COR-L47 (cell line): ENCODE measurements at regions not wholly inside any gene's neighbourhood (a gene's known extent, or its start where the extent isn't known, plus 50 kb on each side); places are given as distances from the start of the nearest gene placed in this dataset.

Source experiments
- DNase-seq: peaks from one replicate; lab custom pipeline; 2025; lab: John Stamatoyannopoulos, UW

- DNase-seq = no peak
Observed at GRCh38 chr7:386385-386784, 96.4 kb downstream of the FOXL3 start.

DNA sequence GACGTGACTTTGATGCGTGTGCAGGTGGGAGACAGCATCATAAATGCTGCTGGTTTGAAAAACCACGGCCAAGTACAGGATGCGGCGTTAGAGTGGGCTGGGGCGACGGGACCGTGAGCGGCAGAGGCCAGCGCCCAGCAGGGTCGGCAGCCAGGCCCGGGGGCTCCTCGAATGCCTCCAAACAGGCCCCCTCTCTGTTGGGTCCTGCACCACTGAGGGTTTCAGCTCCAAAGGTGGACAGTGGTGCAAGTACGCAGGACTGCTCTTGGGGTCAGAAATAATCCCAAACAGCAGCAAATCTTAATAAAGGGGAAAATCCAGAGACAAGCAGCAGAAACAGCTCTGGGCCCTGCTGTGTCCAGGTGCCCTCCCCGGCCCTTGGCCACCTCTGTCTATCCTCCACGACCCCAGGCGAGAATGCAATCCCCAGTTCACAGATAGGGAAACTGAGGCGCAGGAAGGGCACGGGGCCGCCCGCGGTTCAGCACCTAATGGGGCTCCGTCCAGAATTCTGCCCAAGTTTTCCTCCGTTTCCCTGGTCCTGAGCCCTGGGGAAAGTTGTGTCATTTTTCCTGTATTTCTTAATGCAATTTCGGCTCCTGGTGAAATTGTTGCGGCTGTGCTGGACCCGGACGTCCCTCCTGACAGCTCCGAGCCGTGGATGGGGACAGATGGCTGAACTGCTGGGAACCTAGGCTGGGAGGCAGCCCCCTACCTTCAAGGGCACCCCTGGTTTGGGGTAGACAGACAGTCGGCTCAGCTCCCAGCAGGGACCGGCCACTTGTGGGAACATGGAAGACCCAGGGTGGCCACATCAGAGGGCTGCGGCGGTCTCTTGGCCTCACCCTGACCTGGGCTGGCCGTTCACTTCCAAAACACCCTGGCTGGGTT is 97.4 kb downstream of the FOXL3 start:
- no peak for DNase-seq

DNA sequence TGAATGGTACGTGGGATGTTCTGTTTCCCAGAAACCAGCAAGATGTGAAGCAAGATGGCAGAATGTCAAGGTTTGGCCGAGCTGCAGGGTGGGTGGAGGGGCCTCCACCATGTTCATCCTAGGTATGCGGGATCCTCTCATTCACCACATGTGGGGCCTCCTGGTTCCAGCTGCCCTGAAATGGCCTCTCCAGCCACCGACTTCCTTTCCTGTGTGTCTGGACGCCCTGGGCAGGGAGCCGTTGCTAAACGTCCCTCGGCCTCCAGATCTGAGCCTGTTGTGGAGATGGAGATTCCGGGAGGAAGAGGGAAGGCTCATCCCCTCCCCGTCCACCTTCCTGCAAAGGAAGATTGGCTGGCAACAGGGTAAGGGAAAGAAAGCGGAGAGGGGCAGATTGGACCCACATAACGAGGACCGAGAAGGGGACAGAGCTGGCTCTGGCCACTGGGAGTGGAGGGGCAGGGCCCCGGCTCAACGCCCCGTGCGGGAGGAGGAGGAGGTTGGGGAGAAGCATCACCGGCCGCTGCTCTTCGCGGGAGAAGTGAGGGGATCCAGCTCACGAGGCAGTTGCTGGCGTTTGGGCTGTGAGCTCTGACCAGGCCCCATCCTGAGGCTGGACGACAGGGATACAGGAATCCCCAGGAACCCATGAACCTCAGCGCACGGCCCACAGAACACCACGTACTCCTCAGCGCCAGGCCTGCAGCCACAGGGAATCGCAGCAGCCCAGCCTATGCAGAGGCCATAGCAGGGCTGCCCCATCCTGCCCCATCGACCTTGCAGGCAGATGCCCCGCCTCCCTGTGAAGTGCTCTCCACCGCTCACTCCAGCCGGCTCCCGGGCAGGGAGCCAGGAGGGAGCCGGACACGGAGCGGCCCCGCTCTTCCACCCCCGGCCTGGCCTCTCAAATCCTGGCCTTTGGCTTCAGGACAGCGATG is 98.3 kb downstream of the FOXL3 start:
- DNase-seq = no peak

DNA sequence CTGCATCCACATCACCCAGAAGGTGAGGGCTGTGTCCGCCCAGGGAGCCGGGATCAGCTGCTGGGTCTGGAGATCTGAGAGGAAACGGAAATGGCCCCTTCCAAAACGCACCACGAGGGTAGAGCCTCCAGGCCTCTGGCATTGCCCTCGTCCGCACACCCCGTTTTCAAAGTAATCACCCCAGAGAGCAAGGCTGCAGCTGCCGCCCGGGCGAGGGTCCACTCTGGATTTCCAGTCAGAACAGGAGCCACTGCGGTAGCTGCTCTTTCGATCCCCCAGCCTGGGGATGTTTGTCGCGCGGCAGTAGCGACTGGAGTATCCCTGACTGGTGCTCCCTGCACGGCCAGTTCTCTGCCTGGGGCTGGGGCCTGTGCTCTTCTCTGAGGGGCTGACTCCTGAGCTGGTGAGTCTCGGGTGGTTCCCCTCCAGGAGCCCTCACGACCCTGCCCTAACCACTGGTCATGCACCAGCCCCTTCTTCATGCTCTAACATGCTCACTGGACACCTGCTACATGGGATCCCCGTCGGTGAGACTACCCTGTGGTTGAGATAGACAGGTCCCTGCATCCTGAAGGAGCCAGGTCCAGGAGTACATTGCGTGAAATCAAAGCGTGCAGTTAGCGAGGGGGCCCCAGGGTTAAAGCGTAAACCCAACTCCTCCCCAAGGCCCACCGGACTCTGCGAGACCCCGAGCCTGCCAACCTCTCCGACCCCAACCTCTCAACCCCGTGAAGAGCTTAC is 99.2 kb downstream of the FOXL3 start:
- DNase-seq = no peak

GRCh38 chr7:389911-390601 is 100.1 kb downstream of the FOXL3 start:
- no peak for DNase-seq

GRCh38 chr7:390761-391410 is 100.9 kb downstream of the FOXL3 start:
- DNase-seq = no peak

- no peak for DNase-seq
Observed at GRCh38 chr7:391411-391951, 101.5 kb downstream of the FOXL3 start.

DNA sequence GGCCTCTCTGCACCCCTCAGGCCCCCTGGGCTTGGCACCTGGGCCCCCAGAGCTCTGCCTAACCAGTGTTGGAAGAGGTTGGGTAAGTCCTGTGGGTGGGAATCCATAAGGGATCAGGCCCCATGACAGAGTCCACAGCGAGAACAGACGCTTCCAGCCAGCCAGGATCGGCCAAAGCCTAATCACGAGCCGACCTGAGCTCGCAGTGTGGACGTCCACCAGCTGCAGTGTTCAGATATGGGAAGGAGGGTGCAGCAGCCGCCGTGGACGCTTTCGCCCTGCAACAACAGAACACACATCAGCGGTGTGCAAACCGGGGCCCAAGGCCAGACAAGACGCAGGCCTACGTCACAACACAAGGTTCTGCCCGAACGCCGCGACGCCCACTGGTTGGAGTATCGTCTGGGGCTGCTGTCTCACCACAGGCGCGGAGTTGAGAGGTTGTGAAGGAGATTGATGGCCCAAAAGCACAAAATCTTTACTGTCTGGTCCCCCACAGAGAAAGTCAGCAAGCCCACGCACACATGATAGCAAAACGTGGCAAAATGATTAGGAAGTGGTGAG is 102.1 kb downstream of the FOXL3 start:
- DNase-seq = no peak

GRCh38 chr7:392822-393221 is 102.9 kb downstream of the FOXL3 start:
- no peak for DNase-seq

GRCh38 chr7:395643-396042 is 105.7 kb downstream of the FOXL3 start:
- no peak for DNase-seq

DNA sequence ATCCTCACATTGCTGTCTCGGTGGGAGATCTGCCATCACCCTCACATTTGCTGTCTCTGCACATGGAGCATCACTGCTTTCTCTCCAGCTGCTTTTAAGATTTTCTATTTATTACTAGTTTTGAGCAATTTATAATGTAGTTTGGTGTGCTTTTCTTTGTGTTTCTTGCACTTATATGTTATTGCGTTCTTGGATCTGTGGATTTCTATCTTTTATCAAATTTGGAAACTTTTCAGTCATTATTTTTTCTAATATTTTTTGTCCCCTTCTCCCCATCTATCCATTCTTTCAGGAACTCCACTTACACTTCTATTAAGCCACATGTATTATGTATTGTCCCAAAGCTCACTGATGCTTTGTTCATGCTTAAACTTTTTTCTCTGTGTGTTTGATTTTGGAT is 108.9 kb downstream of the FOXL3 start:
- no peak for DNase-seq

DNA sequence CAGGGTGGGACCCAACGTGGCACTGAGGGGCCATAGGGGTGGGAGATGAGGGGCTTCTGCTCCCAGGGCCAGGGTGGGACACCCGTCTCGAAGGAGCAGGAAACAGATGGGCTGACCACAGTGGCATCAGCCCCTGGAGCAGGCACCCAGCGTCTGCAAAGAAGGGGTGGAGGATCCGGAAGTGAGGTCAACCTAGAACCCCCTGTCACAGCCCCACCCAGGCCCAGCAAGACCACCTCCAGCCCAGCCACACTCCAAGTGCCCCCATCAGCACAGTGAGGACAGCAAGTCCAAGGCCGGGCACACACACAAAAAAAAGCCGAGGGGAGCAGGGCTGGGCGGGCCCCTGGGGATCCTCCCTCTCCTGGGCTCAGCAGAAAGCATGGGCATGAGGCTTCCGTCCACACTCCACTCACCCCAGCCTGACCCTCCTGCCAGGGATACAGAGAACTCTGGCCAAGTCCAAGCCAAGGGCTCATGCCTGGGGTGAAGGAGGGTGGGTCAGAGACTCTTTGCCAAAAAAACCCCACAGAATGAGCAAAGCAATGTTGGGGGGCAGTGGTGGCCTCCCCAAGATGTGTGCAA is 111.0 kb downstream of the FOXL3 start:
- no peak for DNase-seq

- no peak for DNase-seq
Observed at GRCh38 chr7:401495-401894, 111.5 kb downstream of the FOXL3 start.

DNA sequence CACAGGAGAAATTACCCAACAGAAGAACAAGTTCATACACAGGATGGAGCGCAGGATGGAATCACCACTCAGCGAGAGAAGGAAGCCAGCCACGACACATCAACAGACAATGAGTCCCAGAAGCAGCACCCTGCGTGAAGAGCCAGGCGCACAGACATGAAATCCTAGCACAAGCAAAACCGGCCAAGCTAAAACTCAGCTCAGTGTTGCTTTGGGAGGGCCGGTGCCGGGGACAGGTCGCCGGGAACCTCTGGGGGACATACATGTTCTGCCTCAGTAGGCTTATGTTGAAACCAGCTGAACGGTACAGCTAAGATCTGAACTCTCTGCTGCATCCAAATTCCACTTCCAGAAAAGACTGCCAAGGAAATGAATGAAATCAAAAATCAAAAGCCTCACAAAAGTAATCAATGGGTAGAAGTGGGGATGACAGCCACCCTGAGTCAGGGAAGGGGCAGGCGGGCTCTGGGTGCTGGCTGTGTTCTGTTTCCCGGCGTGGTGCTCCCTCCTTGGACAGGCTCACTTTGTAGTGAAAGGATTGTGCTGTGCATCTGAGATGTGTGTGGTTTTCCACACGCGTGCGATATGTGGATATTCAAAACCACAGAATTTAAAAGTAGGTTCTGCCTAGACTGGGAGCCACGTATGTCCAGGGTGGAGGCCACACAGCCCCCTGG is 114.7 kb downstream of the PDGFA start:
- no peak for DNase-seq

DNA sequence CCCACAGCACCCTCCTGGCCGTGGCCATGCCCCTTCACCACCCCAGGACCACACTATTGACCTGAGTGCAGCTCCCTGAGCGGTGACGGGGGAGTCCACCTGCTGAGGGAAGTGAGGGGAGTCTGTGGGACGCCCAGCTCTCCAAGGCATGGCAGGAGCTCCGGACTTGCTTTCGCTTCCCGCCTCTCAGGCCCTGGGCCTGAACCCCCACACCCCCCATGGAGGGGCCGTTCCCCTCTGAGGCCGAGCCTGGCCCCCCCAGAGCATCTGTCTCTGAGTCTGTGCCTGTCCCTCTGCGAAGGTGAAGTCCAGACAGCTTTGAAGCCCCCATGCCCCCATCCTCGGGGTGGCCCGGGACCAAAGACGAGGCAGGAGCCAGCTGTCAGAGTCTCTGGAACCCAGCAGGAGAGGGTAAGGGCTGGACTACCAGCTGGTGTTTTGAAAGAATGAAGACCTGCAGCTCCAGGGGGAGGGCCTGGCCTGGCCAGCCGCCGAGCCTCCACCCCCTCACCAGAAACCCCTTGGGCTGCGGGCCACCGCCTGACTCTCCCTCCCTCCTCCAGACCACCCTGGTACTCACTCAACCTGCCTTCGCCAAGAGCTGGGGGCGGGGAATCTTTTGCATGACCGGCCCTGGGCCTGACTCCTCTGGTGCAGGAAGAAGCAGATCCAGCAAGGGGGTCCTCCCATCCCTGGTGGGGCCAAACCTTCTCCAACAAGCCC is 114.0 kb downstream of the PDGFA start:
- DNase-seq = no peak

GRCh38 chr7:407721-408539 is 111.7 kb downstream of the PDGFA start:
- DNase-seq = no peak

DNA sequence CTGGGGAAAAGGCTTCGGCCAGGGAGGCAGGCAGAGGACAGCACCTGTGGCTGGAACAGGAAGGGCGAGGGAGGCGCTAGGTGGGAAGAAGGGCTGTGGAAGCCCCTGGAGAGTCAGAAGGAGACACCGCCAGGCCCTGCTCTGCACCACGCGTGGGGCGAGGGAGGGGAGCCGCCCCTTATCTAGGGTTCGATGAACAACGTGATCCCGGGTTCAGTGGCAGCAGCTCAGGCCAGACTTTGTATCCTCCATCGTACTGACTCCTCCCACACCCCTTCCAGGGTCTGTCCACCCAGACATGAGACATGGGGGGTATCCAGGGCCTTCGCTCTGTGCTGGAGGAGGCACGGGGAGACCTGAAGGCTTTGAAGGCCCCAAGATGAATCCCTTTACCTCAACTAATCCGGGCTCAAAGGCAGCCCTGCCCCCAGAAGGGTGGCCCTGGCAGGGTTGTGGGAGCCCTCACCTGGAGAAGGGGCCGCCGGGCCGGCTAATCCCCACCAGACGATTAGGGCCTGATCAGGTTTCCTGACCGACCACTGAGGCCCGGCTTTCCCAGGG is 110.8 kb downstream of the PDGFA start:
- DNase-seq = no peak
